CD4-positive, alpha-beta T cell treated with Interleukin-17A for 1 hour (primary cell): ENCODE measurements at regions not wholly inside any gene's neighbourhood (a gene's known extent, or its start where the extent isn't known, plus 50 kb on each side); places are given as distances from the start of the nearest gene placed in this dataset.

ENCODE experiments used
- DNase-seq: peaks from one replicate; pipeline ENCODE4 v3.0.0-alpha.2; 2020

DNA sequence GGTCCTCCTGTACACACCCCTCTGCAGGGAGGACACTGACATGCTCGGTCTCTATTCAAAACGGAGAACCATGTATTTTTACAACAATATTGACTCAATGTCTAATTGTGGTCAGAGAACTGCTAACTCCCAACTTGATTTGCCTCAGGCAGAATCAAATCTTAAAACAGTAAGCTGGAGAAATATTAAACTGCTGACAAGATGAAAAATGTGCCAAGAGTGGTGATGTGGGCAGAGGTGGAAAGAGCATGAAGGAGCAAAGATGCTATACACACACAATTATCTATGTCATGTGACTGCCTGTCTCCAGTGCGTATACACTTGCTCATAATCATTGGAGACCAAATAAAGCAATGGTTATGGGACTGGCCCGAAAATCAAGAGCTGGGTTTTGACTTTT lies 556.1 kb upstream of the ZNF608 start:
- DNase-seq: no peak

DNA sequence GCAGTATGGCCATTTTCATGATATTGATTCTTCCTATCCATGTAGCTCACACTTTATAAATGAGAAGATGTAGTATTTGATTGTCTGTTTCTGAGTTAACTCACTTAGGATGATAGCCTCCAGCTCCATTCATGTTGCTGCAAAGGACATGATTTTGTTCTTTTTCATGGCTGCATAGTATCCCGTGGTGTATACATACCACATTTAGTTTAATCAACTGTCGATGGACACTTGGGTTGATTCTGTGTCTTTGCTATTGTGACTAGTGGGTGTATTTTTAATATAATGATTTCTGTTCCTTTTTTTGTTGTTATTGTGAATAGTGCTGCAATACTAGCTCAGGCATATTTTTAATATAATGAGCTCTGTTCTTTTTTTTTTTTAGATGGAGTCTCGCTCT lies 560.3 kb upstream of the ZNF608 start:
- DNase-seq: no peak

DNA sequence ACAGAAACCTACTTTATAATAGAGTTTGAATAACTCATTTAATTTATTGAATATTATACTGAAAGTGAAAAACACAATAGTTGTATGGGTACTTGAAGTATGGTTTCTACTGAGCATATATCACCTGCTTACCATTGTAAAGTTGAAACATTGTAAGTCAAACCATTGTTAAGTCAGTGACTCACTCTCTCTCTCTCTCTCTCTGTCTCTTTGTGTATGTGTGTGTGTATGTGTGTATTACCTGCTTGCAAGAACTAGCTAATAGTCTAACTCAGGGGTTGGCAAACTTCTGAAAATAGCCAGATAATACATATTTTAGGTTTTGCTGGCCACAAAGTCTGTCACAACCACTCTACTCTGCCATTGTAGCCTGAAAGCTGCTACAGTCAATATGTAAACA lies 564.3 kb upstream of the ZNF608 start:
- no peak for DNase-seq

DNA sequence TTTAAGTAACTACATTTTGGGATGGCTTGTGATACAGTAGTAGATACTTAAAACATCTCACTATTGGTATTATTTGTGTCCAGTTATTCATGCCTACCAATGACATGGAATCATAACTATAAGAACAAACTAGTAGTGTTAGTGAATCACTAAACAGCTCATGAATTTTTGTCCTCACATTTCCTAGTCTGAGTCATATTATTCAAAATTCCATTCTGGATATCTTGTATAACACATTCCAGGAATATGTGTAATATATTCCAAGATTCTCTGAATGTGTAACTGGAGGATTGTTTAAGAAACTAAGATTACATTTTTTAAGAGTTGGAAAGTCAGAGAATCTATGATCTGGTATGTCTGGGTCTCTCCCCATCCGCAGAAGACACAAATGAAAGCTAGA lies 565.3 kb upstream of the ZNF608 start:
- DNase-seq: no peak

DNA sequence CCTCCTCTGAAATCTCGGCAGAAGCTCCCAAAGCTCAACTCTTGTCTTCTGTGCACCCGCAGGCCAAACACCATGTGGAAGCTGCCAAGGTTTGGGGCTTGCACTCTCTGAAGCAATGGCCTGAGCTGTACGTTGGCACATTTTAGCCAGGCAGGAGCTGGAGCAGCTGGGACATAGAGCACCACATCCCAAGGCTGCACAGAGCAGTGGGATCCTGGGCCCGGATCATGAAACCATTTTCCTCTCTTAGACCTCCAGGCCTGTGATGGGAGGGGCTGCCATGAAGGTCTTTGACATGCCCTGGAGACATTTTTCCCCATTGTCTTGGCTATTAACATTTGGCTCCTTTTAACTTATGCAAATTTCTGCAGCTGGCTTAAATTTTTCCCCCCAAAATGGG lies 567.1 kb upstream of the ZNF608 start:
- DNase-seq: no peak

DNA sequence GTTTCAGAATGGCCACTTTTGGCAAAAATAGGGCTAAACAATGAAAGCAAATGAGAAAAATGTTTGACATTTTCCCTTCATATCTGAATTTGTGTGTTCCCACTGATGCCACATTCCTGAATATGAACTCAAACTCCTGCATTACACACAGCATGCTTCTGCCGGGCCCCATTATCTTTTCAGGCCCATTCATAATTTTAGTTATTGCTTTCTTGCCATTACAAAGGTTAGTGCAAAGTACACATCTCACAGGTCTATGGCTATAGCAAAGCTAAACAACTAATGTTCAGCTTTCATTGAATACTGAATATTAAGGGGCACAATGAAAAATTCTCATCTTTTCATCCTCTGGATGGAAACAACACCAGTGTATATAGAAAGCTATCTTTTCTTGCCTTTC lies 568.9 kb upstream of the ZNF608 start:
- DNase-seq: no peak

DNA sequence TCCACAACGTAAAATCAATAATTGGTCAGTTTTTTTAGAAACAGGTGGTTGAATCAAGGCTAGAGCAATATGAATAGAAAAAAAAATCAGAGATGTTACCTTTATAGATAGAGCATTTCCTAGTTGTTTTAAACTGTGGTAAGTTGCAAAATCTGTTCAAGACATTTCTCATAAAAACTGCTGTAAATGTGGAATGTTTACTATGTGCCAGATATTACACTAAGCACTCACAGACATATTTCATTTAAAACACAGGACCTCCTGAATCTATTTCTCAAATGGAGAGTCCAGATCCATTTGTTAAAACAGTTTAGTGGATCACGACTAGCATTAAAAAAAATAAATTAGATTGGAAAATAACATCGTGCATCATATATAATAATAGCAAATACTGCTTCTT lies 570.0 kb upstream of the ZNF608 start:
- no peak for DNase-seq

DNA sequence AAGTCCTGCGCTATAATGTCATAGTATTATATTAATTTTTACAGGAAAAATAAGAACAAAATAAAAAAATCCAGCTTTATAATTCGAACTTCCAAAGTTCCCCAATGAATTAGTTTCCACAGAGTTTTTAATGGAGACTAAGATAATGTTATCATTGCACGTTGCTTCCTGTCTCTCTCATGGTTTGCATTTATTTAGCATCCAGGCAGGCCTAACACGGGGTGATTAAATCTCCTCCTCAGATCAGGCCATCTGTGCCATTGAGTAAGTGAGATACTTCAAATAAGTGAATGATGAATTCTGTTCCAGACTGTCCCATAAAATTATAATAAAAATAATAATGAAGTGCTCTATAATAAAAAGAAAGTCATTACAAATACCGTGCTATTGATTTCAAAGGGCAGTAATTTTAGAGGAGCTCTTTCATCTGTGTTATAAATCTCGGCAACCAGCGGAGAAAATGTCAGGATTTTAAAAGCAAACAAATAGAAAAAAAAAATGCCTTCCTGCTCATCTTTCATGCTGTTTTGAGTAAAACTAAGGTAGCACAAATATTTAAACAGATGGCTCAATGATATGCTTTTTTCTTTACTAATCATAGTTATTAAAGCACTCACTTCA lies 570.6 kb upstream of the ZNF608 start:
- no peak for DNase-seq

DNA sequence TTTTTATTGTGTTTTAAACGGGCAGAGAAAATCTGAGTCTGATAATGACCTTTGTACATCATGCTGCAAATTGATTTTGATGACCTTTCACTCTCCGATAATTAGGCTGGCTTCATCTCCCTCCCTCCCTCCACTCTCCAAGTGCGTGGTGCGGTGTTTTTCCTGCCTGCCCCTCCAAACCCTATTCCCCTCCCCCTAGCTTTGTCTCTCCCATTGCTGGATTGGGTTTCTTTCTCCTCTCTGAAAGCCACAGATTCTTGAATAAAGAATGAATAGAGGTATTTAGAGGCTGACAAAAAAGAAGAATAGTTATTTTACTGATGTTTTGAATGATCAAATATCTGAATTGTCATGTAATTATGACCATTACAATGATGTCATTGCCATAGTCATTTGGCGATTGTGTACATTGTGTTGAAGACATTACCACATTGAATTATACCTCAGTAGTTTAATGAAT lies 571.1 kb upstream of the ZNF608 start:
- no peak for DNase-seq

DNA sequence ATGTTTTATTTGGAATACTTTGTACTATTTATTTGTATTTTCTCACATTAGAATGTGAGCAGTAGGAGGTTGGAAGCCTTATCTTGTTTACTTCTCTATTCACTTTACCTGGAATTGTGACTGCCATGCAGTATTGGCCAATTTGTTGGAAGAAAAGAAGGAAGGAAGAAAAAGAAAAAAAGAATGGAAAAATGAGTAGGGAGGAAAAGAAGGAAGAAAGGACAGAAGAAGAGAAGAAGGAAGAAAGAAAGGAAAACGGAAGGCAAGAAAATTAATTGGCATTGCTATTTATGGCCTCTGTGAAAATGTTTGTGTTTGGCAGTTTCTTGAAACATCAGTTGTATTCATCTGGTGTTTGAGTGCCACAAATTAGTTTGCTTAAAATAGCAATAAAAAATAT lies 575.2 kb upstream of the ZNF608 start:
- DNase-seq: no peak

DNA sequence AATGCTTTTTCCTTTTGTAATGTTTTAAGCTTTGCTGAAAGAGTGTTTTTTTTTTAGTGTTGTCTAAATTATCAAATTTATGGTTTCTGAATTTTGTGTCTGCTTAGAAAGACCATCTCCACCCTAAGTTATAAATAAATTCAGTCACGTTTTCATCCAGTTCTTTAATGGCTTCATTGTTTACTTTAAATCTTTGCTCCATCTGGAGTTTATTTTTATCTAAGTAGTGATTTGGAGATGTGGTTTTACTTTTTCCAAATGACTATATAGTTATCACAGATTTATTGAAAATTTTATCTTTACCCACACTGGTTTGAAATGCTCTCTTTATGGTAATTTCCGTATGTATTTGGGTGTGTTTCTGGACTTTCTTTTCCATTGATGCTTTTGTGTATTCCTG lies 577.2 kb upstream of the ZNF608 start:
- no peak for DNase-seq

DNA sequence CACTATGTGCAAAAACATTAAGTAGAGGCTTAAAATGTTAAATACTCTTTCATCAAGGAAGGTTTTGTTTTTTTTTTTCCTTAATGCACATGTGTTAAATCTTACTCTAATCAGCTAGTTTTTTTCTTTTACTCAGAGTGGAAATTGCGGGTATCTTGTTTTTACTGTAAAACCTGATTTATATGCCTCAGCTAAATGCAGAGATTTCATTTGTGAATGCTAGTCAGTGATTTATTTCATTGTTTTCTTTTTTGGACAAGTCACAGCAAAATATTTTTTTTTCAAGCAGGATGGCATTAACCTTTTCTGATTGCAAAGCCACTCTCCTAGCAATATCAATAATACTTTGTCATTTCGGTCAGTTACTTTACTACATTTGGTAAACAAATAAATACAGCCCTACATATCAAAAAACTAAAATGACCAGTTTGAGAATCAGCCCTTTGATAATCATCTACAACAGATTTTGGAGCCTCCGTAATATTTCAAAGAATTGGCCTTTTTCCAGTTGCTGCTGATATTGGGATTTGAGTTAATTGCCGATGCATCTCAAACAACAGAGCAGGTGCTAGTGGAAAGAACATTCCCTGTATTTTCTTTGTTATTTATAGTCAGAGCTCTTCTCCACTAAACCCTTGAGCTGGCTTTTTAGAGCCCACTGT lies 579.2 kb upstream of the ZNF608 start:
- no peak for DNase-seq

DNA sequence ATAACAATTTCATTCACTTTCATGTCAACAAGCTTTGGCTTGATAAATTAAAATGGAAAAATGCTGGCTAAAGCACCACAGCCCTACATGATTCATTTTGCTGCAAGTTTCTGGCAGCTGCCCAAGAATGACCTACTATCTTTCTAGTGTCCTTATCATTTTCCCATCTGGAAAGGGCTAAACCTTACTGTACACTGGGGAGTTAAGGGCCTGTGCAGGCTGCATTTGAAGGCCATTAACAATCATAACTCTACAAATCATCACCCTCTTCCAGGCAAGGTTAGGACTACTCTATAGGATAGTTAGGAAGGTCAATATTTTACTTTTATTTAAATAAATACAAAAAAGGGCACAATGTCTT lies 579.7 kb upstream of the ZNF608 start:
- no peak for DNase-seq

DNA sequence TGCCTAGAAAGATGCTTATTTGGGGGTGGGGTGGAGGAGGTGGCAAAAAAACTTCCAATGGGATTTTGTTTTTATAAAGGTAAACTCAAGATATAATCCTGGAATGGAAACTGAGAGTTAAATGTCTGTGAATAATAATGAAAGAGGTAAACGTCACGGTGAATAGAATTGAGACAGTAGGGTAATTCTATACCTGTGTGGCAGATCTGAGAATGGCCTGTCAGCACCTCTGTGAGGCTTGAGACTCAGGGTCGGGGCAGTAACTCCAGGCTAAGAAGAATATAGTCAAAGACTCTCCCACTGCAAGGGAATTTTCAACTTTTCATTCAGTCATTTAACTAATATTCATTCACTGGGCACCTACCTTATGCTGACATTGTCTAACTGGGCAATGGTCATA lies 581.2 kb upstream of the ZNF608 start:
- DNase-seq: no peak

DNA sequence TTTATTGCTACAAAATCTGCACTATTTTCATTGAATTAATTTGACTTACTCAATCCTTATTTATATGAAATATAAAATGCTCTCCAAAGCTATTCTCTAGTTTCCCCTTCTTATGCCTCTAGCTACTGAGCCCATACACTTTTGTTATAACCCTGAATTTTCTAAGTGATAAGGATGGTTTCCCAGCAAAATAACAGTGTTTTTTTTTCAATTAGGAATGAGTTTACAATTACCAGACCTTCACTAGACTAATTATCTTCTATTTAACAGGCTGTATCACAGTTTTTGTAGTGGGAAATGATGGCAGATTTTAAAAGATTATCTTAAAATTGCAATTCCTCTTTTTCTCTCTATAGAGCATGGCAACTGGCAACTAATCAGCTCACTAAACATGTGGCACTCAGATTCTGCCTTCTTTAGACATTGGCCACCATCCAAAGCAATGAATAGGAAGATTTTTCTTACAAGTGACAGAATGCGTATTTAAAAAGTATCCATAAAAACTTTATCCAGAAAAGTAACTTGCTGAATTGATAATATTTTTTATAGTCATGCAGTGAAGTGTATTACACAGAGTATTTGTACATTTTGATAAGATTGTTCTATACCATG lies 585.7 kb upstream of the ZNF608 start:
- DNase-seq: no peak

DNA sequence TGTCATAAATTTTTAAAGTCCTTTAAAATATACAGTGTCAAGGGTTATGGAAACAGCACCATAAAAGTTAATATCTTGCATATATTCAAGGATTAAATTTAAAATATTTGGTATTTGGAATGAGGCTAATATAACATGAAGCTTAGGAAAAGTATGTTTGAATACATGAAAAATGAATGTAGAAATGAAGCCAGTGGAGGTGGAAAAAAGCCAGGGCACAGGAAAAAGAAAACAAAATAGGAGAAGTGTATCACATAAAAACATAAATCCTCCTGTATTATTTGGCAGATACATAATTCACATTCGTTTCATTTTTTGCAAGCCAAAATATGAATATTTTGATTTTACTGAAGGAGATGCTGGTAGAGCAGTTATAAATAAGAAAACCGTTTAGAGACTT lies 587.0 kb upstream of the ZNF608 start:
- no peak for DNase-seq

DNA sequence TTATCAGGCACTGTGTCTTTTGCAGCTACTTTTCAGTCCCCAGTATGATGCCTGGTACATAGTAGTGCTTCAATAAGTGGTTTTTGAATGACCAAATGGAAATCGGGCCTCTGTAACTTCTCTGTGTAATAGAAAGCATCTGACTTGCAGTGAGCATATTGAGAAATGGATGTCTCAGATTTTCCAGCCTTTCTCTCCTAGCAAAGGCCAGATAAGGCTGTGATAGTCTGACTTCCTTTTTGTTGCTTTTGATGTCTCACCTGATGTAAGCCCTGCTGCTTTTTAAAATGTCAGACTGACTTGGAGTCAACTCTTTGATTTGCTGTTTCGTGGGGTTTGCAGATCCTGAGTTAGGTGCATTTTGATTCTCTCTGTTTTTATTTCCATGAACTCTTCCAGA lies 590.0 kb upstream of the ZNF608 start:
- DNase-seq: no peak

DNA sequence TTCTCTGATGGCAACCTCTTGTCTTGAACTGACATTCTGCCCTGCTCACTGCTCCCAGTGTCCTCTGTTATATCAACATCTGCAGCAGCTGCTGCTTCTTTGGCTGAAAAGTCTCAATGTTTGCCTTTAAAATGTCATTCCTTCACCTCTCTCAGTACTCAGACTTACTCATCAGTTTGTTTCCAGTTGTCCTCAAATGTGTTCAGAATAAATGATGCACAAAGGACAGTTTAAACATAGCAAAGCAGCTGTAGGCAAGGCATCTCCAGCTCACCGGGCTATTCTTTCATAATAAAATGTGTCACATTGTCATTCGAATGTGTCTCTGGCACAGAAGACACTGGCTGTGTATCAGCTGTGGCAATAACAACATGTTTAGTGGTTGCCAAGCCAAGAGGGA lies 590.9 kb upstream of the ZNF608 start:
- DNase-seq: no peak

DNA sequence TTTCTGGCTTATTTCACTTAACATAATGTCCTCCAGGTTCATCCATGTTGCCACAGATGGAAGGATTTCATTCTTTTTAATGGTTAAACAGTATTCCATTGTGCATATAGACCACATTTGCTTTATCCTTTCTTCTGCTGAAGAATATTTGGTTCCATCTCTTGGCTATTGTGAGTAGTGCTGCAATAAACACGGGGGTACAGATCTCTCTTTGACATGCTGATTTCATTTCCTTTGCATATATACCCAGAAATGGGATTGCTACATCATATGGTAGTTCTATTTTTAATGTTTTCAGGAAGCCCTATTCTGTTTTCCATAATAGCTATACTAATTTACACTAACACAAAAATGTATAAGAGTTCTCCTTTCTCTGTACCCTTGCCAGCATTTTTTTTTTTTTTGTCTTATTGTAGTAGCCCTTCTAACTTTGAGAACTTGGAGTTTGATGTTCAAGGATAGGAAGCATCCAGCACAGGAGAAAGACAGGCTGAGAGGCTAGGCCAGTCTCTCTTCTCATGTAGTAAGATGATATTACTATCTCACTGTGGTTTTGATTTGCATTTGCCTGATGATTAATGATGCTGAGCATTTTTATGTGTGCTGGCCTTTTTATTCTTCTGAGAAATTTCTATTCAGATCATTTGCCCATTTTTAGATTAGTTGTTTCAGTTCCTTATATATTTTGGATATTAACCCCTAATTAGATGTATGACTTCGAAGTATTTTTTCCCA lies 592.2 kb upstream of the ZNF608 start:
- DNase-seq: no peak

DNA sequence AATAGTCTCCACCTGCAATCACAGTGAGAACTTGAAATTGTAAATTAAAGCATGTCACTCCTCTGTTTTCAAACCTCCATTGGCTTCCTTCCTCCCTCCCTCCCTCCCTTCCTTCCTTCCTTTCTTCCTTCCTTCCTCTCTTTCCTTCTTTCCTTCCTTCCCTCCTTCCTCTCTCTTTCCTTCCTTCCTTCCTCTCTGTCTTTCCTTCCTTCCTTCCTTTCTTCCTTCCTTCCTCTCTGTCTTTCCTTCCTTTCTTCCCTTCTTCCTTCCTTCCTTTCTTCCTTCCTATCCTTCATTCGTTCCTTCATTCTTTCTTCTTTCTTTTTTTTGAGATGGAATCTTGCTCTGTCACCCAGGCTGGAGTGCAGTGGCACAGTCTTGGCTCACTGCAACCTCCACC lies 595.0 kb upstream of the ZNF608 start:
- no peak for DNase-seq

DNA sequence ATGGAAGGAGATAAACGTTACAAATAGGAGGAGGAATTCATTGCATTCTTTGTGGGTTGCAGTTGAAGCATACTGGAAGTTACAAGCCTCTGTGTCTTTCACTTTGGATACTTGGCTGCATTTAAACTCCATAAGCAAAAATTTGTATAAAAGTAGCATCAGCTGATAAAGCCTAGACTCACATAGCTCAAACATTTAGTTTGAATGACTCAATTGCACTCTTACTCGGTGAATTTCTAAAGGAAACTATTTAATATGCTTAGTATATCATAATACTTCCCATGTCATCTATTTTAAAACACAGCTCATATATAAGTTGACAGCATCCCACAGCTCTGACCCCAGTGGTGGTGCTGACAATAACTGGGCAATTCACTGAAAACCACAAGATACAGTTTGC lies 596.6 kb upstream of the ZNF608 start:
- DNase-seq: no peak

DNA sequence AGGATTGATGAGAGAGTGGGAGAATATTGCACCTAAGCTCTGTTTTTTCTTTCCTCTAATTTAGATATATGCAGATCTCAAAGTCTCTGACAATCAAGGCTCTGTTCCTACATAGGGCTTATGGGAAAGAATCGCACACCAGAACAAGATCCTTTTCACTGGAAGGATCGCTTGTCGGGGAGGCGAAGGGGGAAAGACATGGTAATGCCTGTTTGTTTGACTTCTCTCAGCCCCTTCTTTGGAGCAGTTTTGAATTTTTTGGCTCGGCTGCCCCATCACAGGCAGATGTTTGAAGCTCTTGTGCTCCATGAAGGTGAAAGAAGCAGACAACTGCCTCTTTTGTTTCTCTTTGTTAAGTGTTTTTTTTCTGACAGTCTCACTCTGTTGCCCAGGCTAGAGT lies 599.9 kb upstream of the ZNF608 start:
- no peak for DNase-seq

DNA sequence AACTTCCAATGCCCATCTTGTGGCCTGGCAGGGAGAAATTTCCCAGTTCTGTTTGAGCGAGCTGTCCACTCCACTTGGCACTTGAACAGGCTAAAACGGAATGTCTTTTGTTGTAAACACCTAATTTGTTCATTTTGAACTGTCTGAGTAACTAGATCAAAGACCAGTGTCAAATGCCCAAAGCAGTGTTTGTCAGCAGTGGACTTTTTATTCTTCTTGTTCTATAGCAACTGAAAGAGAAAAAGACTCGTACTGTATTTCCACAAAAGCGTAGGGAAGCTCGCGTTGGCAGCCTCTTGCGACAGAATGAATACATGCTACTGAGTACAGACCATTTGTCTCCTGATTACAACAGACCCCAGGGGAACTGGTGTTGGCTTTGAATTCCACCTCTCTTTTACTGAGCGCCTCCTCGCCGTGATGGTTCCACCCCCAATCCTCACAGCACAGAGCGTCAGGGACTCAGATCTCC lies 601.8 kb upstream of the ZNF608 start:
- no peak for DNase-seq
